GM12878 (cell line): ENCODE measurements at regions not wholly inside any gene's neighbourhood (a gene's known extent, or its start where the extent isn't known, plus 50 kb on each side); places are given as distances from the start of the nearest gene placed in this dataset.

ENCODE experiments used
- ATAC-seq: fragments of 200-7000 bp; cut with Tn5 transposase; 3 replicates; pipeline ENCODE4 v1.9.1; 2020; ENCODE audit warnings: mild to moderate bottlenecking, moderate library complexity
- BruUV-seq: library from RNA; stranded (reverse); fragments of 400-500 nt; replicated peaks from 2 replicates; lab custom pipeline; 2021; lab: Mats Ljungman, UMichigan
- CTCF ChIA-PET: fragments of 300-600 bp; sonication (Branson Sonifier 250); formaldehyde crosslinking; extraction: SDS; loops from one replicate; lab custom pipeline; 2021; ENCODE audit warnings: inconsistent platforms; lab: Yijun Ruan, JAX
- POLR2A ChIA-PET: fragments of 350-600 bp; formaldehyde crosslinking; extraction: SDS; loops from one replicate; lab custom pipeline; 2021; ENCODE audit warnings: inconsistent platforms; lab: Charles Lee
- RAD21 ChIA-PET: fragments of 300-600 bp; sonication (Branson Sonifier 250); formaldehyde crosslinking; loops from one replicate; lab custom pipeline; 2023; ENCODE audit warnings: antibody characterized with exemption; ENCODE audit not compliant: unreplicated experiment; lab: Charles Lee
- SMC1A ChIA-PET: fragments of 300-600 bp; sonication (Branson Sonifier 250); formaldehyde crosslinking; loops from one replicate; lab custom pipeline; 2023; ENCODE audit not compliant: unreplicated experiment, uncharacterized antibody; lab: Charles Lee
- DNase-seq: peaks from one replicate; pipeline ENCODE4 v3.0.0-alpha.2; 2011; ENCODE audit warnings: low read depth, low spot score
- FAIRE-seq: peaks from 3 replicates; lab custom pipeline; 2011; peaks lifted over from hg19 to GRCh38; lab: Jason Lieb, UNC
- H2AFZ ChIP-seq: 2 replicates; pipeline ENCODE4 v1.6.0; 2011; ENCODE audit warnings: low read depth, low read length, control low read depth; ENCODE audit not compliant: control insufficient read depth
- H3K27ac ChIP-seq: 2 replicates; pipeline ENCODE4 v1.5.1; 2011; ENCODE audit warnings: control low read depth; ENCODE audit not compliant: control insufficient read depth, insufficient read depth
- H3K27me3 ChIP-seq, 2 experiments: replicated peaks in 1 of 2; 2 replicates each; pipeline versions ENCODE4 v1.6.0 to v1.6.1; 2011; ENCODE audit warnings: low read length in 1 of 2; ENCODE audit not compliant: control insufficient read depth in 2 of 2, insufficient read depth in 2 of 2
- H3K36me3 ChIP-seq, 2 experiments: 2 replicates each; pipeline ENCODE4 v1.5.1; 2011; ENCODE audit warnings: low read length in 1 of 2; ENCODE audit not compliant: control insufficient read depth in 2 of 2, insufficient read depth in 2 of 2
- H3K4me1 ChIP-seq: 2 replicates; pipeline ENCODE4 v1.6.1; 2011; ENCODE audit warnings: mild to moderate bottlenecking, low read length, moderate library complexity, mixed read lengths; ENCODE audit not compliant: control insufficient read depth, insufficient read depth
- H3K4me2 ChIP-seq: 2 replicates; pipeline ENCODE4 v1.6.0; 2011; ENCODE audit warnings: control low read depth; ENCODE audit not compliant: control insufficient read depth, insufficient read depth
- H3K4me3 ChIP-seq: fragments of 200-600 bp; sonication (generic); 2 replicates; pipeline ENCODE4 v1.5.1; 2016
- H3K79me2 ChIP-seq: 2 replicates; pipeline ENCODE4 v1.6.0; 2011; ENCODE audit warnings: low read length; ENCODE audit not compliant: control insufficient read depth, insufficient read depth
- H3K9ac ChIP-seq: 2 replicates; pipeline ENCODE4 v1.8.0; 2011; ENCODE audit warnings: low read length, control low read depth, mixed read lengths; ENCODE audit not compliant: control insufficient read depth, insufficient read depth
- H3K9me3 ChIP-seq: replicated peaks from 3 replicates; pipeline ENCODE4 v1.5.1; 2011; ENCODE audit warnings: mild to moderate bottlenecking, low read length; ENCODE audit not compliant: control insufficient read depth, insufficient read depth
- H4K20me1 ChIP-seq: 2 replicates; pipeline ENCODE4 v1.6.0; 2011; ENCODE audit not compliant: control insufficient read depth, insufficient read depth
- CHD2 ChIP-seq: IDR thresholded peaks from 2 replicates; pipeline ENCODE4 v1.6.1; 2011; ENCODE audit warnings: low read depth, low read length, improper control_type of control experiment, borderline replicate concordance
- EP300 ChIP-seq, 2 experiments: fragments of 150-350 bp in 1 of 2; IDR thresholded peaks; 2 replicates each; pipeline ENCODE4 v1.6.1; 2011 to 2012; ENCODE audit warnings: low read depth in 2 of 2, low read length in 2 of 2, borderline replicate concordance in 1 of 2, improper control_type of control experiment in 1 of 2, inconsistent platforms in 1 of 2; ENCODE audit not compliant: control insufficient read depth in 1 of 2
- ETV6 ChIP-seq, 2 experiments: fragments of 450-650 bp in 1 of 2; IDR thresholded peaks in 1 of 2; conservative IDR thresholded peaks in 1 of 2; 2 replicates each; pipeline ENCODE4 v1.6.1; 2014; ENCODE audit warnings: antibody characterized with exemption in 1 of 2, borderline replicate concordance in 1 of 2, low read depth in 1 of 2, mild to moderate bottlenecking in 1 of 2, moderate library complexity in 1 of 2
- HDAC2 ChIP-seq: fragments of 200-600 bp; sonication (generic); IDR thresholded peaks from 2 replicates; pipeline ENCODE4 v1.6.1; 2017
- PAX5 ChIP-seq: IDR thresholded peaks from 2 replicates; pipeline ENCODE4 v1.6.1; 2011; ENCODE audit warnings: low read depth, low read length, borderline replicate concordance
- POLR2A ChIP-seq: IDR thresholded peaks from 2 replicates; pipeline ENCODE4 v1.6.1; 2011; ENCODE audit warnings: low read depth, mild to moderate bottlenecking, low read length
- ZNF207 ChIP-seq: fragments of 450-650 bp; IDR thresholded peaks from 2 replicates; pipeline ENCODE4 v1.6.1; 2014; ENCODE audit warnings: antibody characterized with exemption, mild to moderate bottlenecking, borderline replicate concordance
- WGBS: methylation state at CpG from one replicate; pipeline ENCODE4 v1.1.6; 2016; ENCODE audit warnings: low lambda C conversion rate; ENCODE audit not compliant: insufficient replicate concordance, insufficient coverage; ENCODE audit errors: missing lambda C conversion rate; 5-methylcytosine and 5-hydroxymethylcytosine counted together
- in situ Hi-C: fragments of 300-500 bp; cut with MboI; formaldehyde crosslinking; loops from 9 replicates; pipeline ENCODE4 v1.14.3; 2018; ENCODE audit warnings: mixed read lengths
- intact Hi-C: fragments of 100-400 bp; cut with micrococcal nuclease; formaldehyde crosslinking; loops from one replicate; pipeline ENCODE4 v1.14.2; 2022; ENCODE audit not compliant: unreplicated experiment

DNA sequence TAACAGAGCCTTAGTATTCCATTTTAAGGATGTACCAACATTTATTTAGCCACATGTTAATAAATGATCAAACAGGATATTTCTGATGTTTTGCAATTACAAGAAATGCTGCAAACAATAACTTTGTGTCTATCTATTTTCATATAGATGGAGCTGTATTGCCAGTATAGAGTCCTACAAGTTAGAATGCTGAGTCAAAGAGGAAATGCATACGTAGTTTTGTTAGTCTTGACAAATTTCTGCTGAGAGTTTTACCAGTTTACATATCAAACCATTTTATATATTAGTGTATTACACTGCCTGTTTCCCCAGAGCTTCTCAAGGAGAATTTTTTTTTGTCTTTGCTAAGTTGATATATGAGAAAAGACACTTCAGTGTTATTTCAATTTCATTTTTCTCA, 541.7 kb downstream of the SLC16A7 start:
- H3K4me3 ChIP-seq, result no peak overlapping the region
- H4K20me1 ChIP-seq, result no peaks in the 10 kb centered on the region
- no peak for DNase-seq
- no peak for ATAC-seq
- SMC1A ChIA-PET, result no interaction called here
- H3K36me3 ChIP-seq, result no peaks in the 10 kb centered on the region
- H2AFZ ChIP-seq, result no peak overlapping the region
- H3K4me1 ChIP-seq, result no peaks in the 10 kb centered on the region
- H3K79me2 ChIP-seq, result no peaks in the 10 kb centered on the region
- TF ChIP-seq HDAC2 (no peak), EP300 (IDR thresholded peaks at IDR 0.05; ENCODE audit: borderline replicate concordance in 1 of 2, control insufficient read depth in 1 of 2, low read depth in 2 of 2, low read length in 2 of 2) (no peak), ETV6 (conservative IDR thresholded peaks at IDR 0.05 in 1 of 2, IDR thresholded peaks at IDR 0.05 in 1 of 2; ENCODE audit: borderline replicate concordance in 1 of 2, low read depth in 1 of 2) (no peak), POLR2A (no peak)
- H3K27me3 ChIP-seq, result no peaks in the 10 kb centered on the region
- H3K27ac ChIP-seq, result no peak overlapping the region
- H3K9me3 ChIP-seq, result no peaks in the 10 kb centered on the region
- in situ Hi-C loops (no loop called here), intact Hi-C loops (no loop called here)
- WGBS, result 0% methylated on average over 1 of the region's 1 CpG
- no peak overlapping the region for H3K4me2 ChIP-seq
- no peak for FAIRE-seq
- no peak overlapping the region for H3K9ac ChIP-seq
- RAD21 ChIA-PET, result no interaction called here
- CTCF ChIA-PET, result no interaction called here
- POLR2A ChIA-PET, result no interaction called here
- BruUV-seq, result no TSS peak

- intact Hi-C loops (no loop called here), in situ Hi-C loops (no loop called here)
- no peaks in the 10 kb centered on the region for H3K9me3 ChIP-seq
- no peak overlapping the region for H3K4me3 ChIP-seq
- no TSS peak for BruUV-seq
- ATAC-seq (no peak), DNase-seq (no peak)
- ChIA-PET RAD21 (no interaction called here), SMC1A (no interaction called here)
- H3K36me3 ChIP-seq, result no peaks in the 10 kb centered on the region
- H2AFZ ChIP-seq, result no peak overlapping the region
- WGBS, result 4% methylated on average over 1 of the region's 1 CpG
- no peaks in the 10 kb centered on the region for H3K79me2 ChIP-seq
- no peak overlapping the region for H3K4me2 ChIP-seq
- no peaks in the 10 kb centered on the region for H3K27me3 ChIP-seq
- TF ChIP-seq CHD2 (no peak), PAX5 (no peak), ZNF207 (no peak)
- TF ChIP-seq, all 136 proteins: peak for 0
- no peak for FAIRE-seq
- H3K4me1 ChIP-seq, result no peaks in the 10 kb centered on the region
- H4K20me1 ChIP-seq, result no peaks in the 10 kb centered on the region
- CTCF ChIA-PET, result no interaction called here
- POLR2A ChIA-PET, result no interaction called here
- no peak overlapping the region for H3K9ac ChIP-seq
- no peak overlapping the region for H3K27ac ChIP-seq
These were observed 542.7 kb downstream of the SLC16A7 start for GRCh38 chr12:60138526-60138925.
